H54 (cell line): ENCODE measurements at regions not wholly inside any gene's neighbourhood (a gene's known extent, or its start where the extent isn't known, plus 50 kb on each side); places are given as distances from the start of the nearest gene placed in this dataset.
"Not testable (repeated sequence)": the region's sequence is repeated elsewhere in the genome, so short reads cannot be mapped to it uniquely, and the experiment has no call there.

Experiments
- DNase-seq: peaks from one replicate; pipeline ENCODE4 v3.0.0; 2011; ENCODE audit warnings: low spot score, mixed read lengths; ENCODE audit not compliant: insufficient read length
- FAIRE-seq: peaks from 3 replicates; lab custom pipeline; 2011; peaks lifted over from hg19 to GRCh38; lab: Jason Lieb, UNC
- POLR2A ChIP-seq: IDR thresholded peaks from 2 replicates; pipeline ENCODE4 v1.6.1; 2011; ENCODE audit warnings: low read depth, mild to moderate bottlenecking, low read length

- FAIRE-seq (no peak), DNase-seq (no peak)
- no peak for TF ChIP-seq POLR2A
Measured at GRCh38 chrX:3820167-3820566, 106.7 kb upstream of the PRKX start.

GRCh38 chrX:3817480-3817879 lies 104.0 kb upstream of the PRKX start:
- not testable (repeated sequence) for DNase-seq, FAIRE-seq

GRCh38 chrX:3815896-3816664 lies 102.6 kb upstream of the PRKX start:
- DNase-seq (no peak), FAIRE-seq (no peak)
- TF ChIP-seq POLR2A, result no peak

GRCh38 chrX:3811331-3812311 lies 98.2 kb upstream of the PRKX start:
- no peak for TF ChIP-seq POLR2A
- DNase-seq, result no peak
- FAIRE-seq, result no peak

- TF ChIP-seq POLR2A, result no peak
- DNase-seq (no peak), FAIRE-seq (no peak)
Measured at GRCh38 chrX:3807906-3808305, 94.5 kb upstream of the PRKX start.

- no peak for TF ChIP-seq POLR2A
- DNase-seq (no peak), FAIRE-seq (no peak)
Measured at GRCh38 chrX:3806630-3807029, 93.2 kb upstream of the PRKX start.

- FAIRE-seq, result no peak
- TF ChIP-seq POLR2A, result no peak
Measured at GRCh38 chrX:3803713-3804112, 90.3 kb upstream of the PRKX start.

GRCh38 chrX:3803305-3803704 lies 89.9 kb upstream of the PRKX start:
- DNase-seq (no peak), FAIRE-seq (no peak)
- no peak for TF ChIP-seq POLR2A

More at GRCh38 chrX:3803713-3804112, 90.3 kb upstream of the PRKX start:
- no peak for DNase-seq

GRCh38 chrX:3795411-3795810 lies 82.0 kb upstream of the PRKX start:
- FAIRE-seq, DNase-seq: not testable (repeated sequence)

GRCh38 chrX:3791449-3791848 lies 78.0 kb upstream of the PRKX start:
- no peak for TF ChIP-seq POLR2A
- DNase-seq (no peak), FAIRE-seq (no peak)

GRCh38 chrX:3788494-3789233 lies 75.2 kb upstream of the PRKX start:
- no peak for FAIRE-seq
- TF ChIP-seq POLR2A, result no peak
- no peak for DNase-seq

- no peak for DNase-seq
- FAIRE-seq, result no peak
- TF ChIP-seq POLR2A, result no peak
Measured at GRCh38 chrX:3787856-3788255, 74.4 kb upstream of the PRKX start.

- not testable (repeated sequence) for DNase-seq, FAIRE-seq
Measured at GRCh38 chrX:3785822-3786221, 72.4 kb upstream of the PRKX start.

GRCh38 chrX:3780564-3780963 lies 67.1 kb upstream of the PRKX start:
- FAIRE-seq, result no peak
- no peak for DNase-seq
- no peak for TF ChIP-seq POLR2A

GRCh38 chrX:3779546-3779945 lies 66.1 kb upstream of the PRKX start:
- no peak for TF ChIP-seq POLR2A
- no peak for FAIRE-seq
- DNase-seq, result no peak
